ENCODE measurements at regions not wholly inside any gene's neighbourhood (a gene's known extent, or its start where the extent isn't known, plus 50 kb on each side); places are given as distances from the start of the nearest gene placed in this dataset.

- TF ChIP-seq POLR2AphosphoS5 (IDR thresholded peaks at IDR 0.05; ENCODE audit: insufficient read depth, low read depth, low read length) (no peak), POLR2A (IDR thresholded peaks at IDR 0.05; ENCODE audit: low read depth, low read length) (no peak), CTCF (IDR thresholded peaks at IDR 0.05; ENCODE audit: extremely low read depth in 1 of 2, insufficient read depth in 1 of 2, low read depth in 1 of 2, low read length in 2 of 2) (no peak), FOS (IDR thresholded peaks at IDR 0.05; ENCODE audit: borderline replicate concordance, insufficient read depth, low read length) (no peak), JUN (IDR thresholded peaks at IDR 0.05; ENCODE audit: borderline replicate concordance, insufficient read depth, insufficient read length, low read depth) (no peak), EZH2 (IDR thresholded peaks at IDR 0.05; ENCODE audit: borderline replicate concordance, low read depth, low read length, severe bottlenecking) (no peak), MAX (IDR thresholded peaks at IDR 0.05; ENCODE audit: insufficient read depth, insufficient read length) (no peak), MYC (IDR thresholded peaks at IDR 0.05; ENCODE audit: low read depth, low read length) (no peak), GATA2 (IDR thresholded peaks at IDR 0.05; ENCODE audit: insufficient read depth, insufficient read length, low read depth, low read length) (no peak)
Observed at GRCh38 chr2:56648802-56649201, 465.0 kb downstream of the CCDC85A start.

All from endothelial cell of umbilical vein (primary cell).